ENCODE measurements at regions not wholly inside any gene's neighbourhood (a gene's known extent, or its start where the extent isn't known, plus 50 kb on each side); places are given as distances from the start of the nearest gene placed in this dataset.

DNA sequence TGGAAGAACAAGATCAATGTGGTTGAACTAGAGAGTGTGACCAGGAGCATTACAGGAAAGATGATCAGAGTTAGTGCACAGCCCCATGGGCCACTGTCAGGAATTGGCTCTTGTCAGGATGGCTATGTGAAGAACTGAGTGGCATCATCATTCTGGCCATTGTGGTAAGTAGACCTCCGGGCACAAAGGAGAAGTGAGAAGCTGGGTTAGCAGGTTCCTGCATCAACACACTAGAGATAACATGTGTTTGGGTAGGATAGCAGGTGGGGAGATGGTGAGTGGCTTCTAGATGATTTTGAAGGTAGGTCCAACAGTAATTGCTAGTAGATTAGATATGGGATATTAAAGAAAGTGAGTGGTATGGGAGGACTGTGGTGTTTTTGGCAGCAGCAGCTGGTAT, 408.2 kb downstream of the TSN start:
- H3K4me3 ChIP-seq = no peak overlapping the region
- ATAC-seq = no peak
- no peak for FAIRE-seq

More for the DNA sequence above, 408.2 kb downstream of the TSN start:
- in situ Hi-C loops (cut with MboI) (no loop called here), intact Hi-C loops (cut with micrococcal nuclease) (no loop called here)
- no peak overlapping the region for H2AFZ ChIP-seq (ENCODE audit: low read depth, low read length)
- no peak overlapping the region for H3K9ac ChIP-seq (ENCODE audit: insufficient read depth in 1 of 2, low read depth in 2 of 2, low read length in 2 of 2)
- ChIA-PET CTCF (ENCODE audit: low intra/inter-chr PET ratio) (no interaction called here), POLR2A (no interaction called here)
- no peak overlapping the region for H3K27ac ChIP-seq (ENCODE audit: extremely low read depth, low read depth, low read length)
- H3K9me3 ChIP-seq (replicated peaks; ENCODE audit: control insufficient read depth, insufficient read depth, low read depth, low read length) = no peaks in the 10 kb centered on the region
- H3K4me2 ChIP-seq (ENCODE audit: insufficient read depth, low read length) = no peak overlapping the region
- H3K4me1 ChIP-seq (replicated peaks in 1 of 2; ENCODE audit: control insufficient read depth in 2 of 2, insufficient read depth in 2 of 2, low read length in 2 of 2) = no peaks in the 10 kb centered on the region
- no peaks in the 10 kb centered on the region for H3K79me2 ChIP-seq (ENCODE audit: control insufficient read depth, insufficient read depth, low read length)
- BruUV-seq (replicated peaks) = no TSS peak
- H3K9me1 ChIP-seq (ENCODE audit: control insufficient read depth, insufficient read depth, low read length) = no peaks in the 10 kb centered on the region
- peaks cover 0 to 1% of the 10 kb centered on the region in 2 experiments; a peak in 2 of 5 replicates for H3K27me3 ChIP-seq (ENCODE audit: control insufficient read depth in 2 of 2, insufficient read depth in 2 of 2, low read length in 2 of 2)
- H4K20me1 ChIP-seq (replicated peaks; ENCODE audit: control insufficient read depth, insufficient read depth, low read length) = no peaks in the 10 kb centered on the region
- H3K36me3 ChIP-seq (ENCODE audit: control insufficient read depth, insufficient read depth, low read length) = no peaks in the 10 kb centered on the region
- DNase-seq (ENCODE audit: extremely low read depth in 1 of 4, low spot score in 3 of 4) = no peak
- WGBS (ENCODE audit: insufficient coverage, low coverage, missing lambda C conversion rate) = 0% methylated on average over 1 of the region's 1 CpG
- no peak for TF ChIP-seq GABPA (tag; conservative IDR thresholded peaks at IDR 0.05; ENCODE audit: low read depth)
- TF ChIP-seq, protein P1, sequence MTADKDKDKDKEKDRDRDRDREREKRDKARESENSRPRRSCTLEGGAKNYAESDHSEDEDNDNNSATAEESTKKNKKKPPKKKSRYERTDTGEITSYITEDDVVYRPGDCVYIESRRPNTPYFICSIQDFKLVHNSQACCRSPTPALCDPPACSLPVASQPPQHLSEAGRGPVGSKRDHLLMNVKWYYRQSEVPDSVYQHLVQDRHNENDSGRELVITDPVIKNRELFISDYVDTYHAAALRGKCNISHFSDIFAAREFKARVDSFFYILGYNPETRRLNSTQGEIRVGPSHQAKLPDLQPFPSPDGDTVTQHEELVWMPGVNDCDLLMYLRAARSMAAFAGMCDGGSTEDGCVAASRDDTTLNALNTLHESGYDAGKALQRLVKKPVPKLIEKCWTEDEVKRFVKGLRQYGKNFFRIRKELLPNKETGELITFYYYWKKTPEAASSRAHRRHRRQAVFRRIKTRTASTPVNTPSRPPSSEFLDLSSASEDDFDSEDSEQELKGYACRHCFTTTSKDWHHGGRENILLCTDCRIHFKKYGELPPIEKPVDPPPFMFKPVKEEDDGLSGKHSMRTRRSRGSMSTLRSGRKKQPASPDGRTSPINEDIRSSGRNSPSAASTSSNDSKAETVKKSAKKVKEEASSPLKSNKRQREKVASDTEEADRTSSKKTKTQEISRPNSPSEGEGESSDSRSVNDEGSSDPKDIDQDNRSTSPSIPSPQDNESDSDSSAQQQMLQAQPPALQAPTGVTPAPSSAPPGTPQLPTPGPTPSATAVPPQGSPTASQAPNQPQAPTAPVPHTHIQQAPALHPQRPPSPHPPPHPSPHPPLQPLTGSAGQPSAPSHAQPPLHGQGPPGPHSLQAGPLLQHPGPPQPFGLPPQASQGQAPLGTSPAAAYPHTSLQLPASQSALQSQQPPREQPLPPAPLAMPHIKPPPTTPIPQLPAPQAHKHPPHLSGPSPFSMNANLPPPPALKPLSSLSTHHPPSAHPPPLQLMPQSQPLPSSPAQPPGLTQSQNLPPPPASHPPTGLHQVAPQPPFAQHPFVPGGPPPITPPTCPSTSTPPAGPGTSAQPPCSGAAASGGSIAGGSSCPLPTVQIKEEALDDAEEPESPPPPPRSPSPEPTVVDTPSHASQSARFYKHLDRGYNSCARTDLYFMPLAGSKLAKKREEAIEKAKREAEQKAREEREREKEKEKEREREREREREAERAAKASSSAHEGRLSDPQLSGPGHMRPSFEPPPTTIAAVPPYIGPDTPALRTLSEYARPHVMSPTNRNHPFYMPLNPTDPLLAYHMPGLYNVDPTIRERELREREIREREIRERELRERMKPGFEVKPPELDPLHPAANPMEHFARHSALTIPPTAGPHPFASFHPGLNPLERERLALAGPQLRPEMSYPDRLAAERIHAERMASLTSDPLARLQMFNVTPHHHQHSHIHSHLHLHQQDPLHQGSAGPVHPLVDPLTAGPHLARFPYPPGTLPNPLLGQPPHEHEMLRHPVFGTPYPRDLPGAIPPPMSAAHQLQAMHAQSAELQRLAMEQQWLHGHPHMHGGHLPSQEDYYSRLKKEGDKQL (CRISPR knock-in tag; IDR thresholded peaks at IDR 0.05; ENCODE audit: borderline replicate concordance) = no peak
- no peak for TF ChIP-seq SRSF3 (IDR thresholded peaks at IDR 0.05; ENCODE audit: insufficient read depth, low read length)
- TF ChIP-seq ZNF668 (CRISPR knock-in tag; IDR thresholded peaks at IDR 0.05) = no peak
- TF ChIP-seq, protein P2, sequence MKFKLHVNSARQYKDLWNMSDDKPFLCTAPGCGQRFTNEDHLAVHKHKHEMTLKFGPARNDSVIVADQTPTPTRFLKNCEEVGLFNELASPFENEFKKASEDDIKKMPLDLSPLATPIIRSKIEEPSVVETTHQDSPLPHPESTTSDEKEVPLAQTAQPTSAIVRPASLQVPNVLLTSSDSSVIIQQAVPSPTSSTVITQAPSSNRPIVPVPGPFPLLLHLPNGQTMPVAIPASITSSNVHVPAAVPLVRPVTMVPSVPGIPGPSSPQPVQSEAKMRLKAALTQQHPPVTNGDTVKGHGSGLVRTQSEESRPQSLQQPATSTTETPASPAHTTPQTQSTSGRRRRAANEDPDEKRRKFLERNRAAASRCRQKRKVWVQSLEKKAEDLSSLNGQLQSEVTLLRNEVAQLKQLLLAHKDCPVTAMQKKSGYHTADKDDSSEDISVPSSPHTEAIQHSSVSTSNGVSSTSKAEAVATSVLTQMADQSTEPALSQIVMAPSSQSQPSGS (CRISPR knock-in tag; IDR thresholded peaks at IDR 0.05) = no peak
- TF ChIP-seq GABPB1 (CRISPR knock-in tag; IDR thresholded peaks at IDR 0.05) = no peak
- TF ChIP-seq RBM22 (IDR thresholded peaks at IDR 0.05; ENCODE audit: low read depth, low read length, poor library complexity, severe bottlenecking) = no peak
